HG03159 (cell line): ENCODE measurements at regions not wholly inside any gene's neighbourhood (a gene's known extent, or its start where the extent isn't known, plus 50 kb on each side); places are given as distances from the start of the nearest gene placed in this dataset.

Source experiments
- ATAC-seq: cut with Tn5 transposase; IDR thresholded peaks from one replicate; pipeline ENCODE4 v1.9.1; 2021; ENCODE audit warnings: mild to moderate bottlenecking, moderate library complexity; ENCODE audit not compliant: unreplicated experiment

- no peak for ATAC-seq
These were observed 344.9 kb downstream of the EFNA5 start for GRCh38 chr5:107325866-107326265.

- ATAC-seq = no peak
These were observed 345.9 kb downstream of the EFNA5 start for GRCh38 chr5:107324809-107325208.

- no peak for ATAC-seq
These were observed 346.7 kb downstream of the EFNA5 start for GRCh38 chr5:107324071-107324470.

- ATAC-seq = no peak
These were observed 347.2 kb downstream of the EFNA5 start for GRCh38 chr5:107323536-107323935.

GRCh38 chr5:107322936-107323335 lies 347.8 kb downstream of the EFNA5 start:
- no peak for ATAC-seq

- no peak for ATAC-seq
These were observed 348.8 kb downstream of the EFNA5 start for GRCh38 chr5:107321906-107322305.

- no peak for ATAC-seq
These were observed 349.9 kb downstream of the EFNA5 start for GRCh38 chr5:107320846-107321245.

GRCh38 chr5:107320376-107320775 lies 350.4 kb downstream of the EFNA5 start:
- ATAC-seq = no peak

- no peak for ATAC-seq
These were observed 350.8 kb downstream of the EFNA5 start for GRCh38 chr5:107319901-107320300.

GRCh38 chr5:107314330-107314729 lies 356.4 kb downstream of the EFNA5 start:
- no peak for ATAC-seq

GRCh38 chr5:107313921-107314320 lies 356.8 kb downstream of the EFNA5 start:
- no peak for ATAC-seq

- no peak for ATAC-seq
These were observed 357.6 kb downstream of the EFNA5 start for GRCh38 chr5:107313098-107313497.

- no peak for ATAC-seq
These were observed 360.6 kb downstream of the EFNA5 start for GRCh38 chr5:107310181-107310580.

GRCh38 chr5:107306594-107306993 lies 364.1 kb downstream of the EFNA5 start:
- no peak for ATAC-seq

GRCh38 chr5:107306002-107306401 lies 364.7 kb downstream of the EFNA5 start:
- no peak for ATAC-seq

GRCh38 chr5:107304684-107305083 lies 366.1 kb downstream of the EFNA5 start:
- no peak for ATAC-seq

- ATAC-seq = no peak
These were observed 367.4 kb downstream of the EFNA5 start for GRCh38 chr5:107303171-107303968.

GRCh38 chr5:107302441-107302840 lies 368.3 kb downstream of the EFNA5 start:
- peak; percentile 43 for ATAC-seq

- no peak for ATAC-seq
These were observed 368.7 kb downstream of the EFNA5 start for GRCh38 chr5:107301999-107302398.

GRCh38 chr5:107300721-107301327 lies 369.9 kb downstream of the EFNA5 start:
- no peak for ATAC-seq

GRCh38 chr5:107296572-107296971 lies 374.2 kb downstream of the EFNA5 start:
- no peak for ATAC-seq

- no peak for ATAC-seq
These were observed 374.8 kb downstream of the EFNA5 start for GRCh38 chr5:107295914-107296313.

GRCh38 chr5:107294669-107295068 lies 376.1 kb downstream of the EFNA5 start:
- no peak for ATAC-seq
